WTC11 (cell line): ENCODE measurements at regions not wholly inside any gene's neighbourhood (a gene's known extent, or its start where the extent isn't known, plus 50 kb on each side); places are given as distances from the start of the nearest gene placed in this dataset.

Experiments used
- ATAC-seq: fragments of 200-7000 bp; cut with Tn5 transposase; 2 replicates; pipeline ENCODE4 v1.10.0; 2021; ENCODE audit warnings: mild to moderate bottlenecking, moderate library complexity
- CTCF ChIA-PET: fragments of 300-600 bp; sonication (Branson Sonifier 250); formaldehyde crosslinking; loops from one replicate; lab custom pipeline; 2021; ENCODE audit warnings: antibody characterized with exemption; lab: Charles Lee
- POLR2A ChIA-PET: fragments of 350-600 bp; sonication (Branson Sonifier 250); formaldehyde crosslinking; loops from one replicate; lab custom pipeline; 2021; ENCODE audit warnings: antibody characterized with exemption; lab: Charles Lee
- DNase-seq: peaks from one replicate; pipeline ENCODE4 v3.0.0; 2021; ENCODE audit warnings: low spot score
- H3K27ac Mint-ChIP-seq: 2 replicates; pipeline ENCODE4 v1.8.0; 2021; ENCODE audit warnings: mixed read lengths
- H3K27me3 Mint-ChIP-seq: 2 replicates; pipeline ENCODE4 v1.8.0; 2021; ENCODE audit warnings: low read depth, mild to moderate bottlenecking, moderate library complexity, mixed read lengths
- H3K36me3 Mint-ChIP-seq: 2 replicates; pipeline ENCODE4 v1.8.0; 2021; ENCODE audit warnings: mixed read lengths
- H3K4me1 Mint-ChIP-seq: 2 replicates; pipeline ENCODE4 v1.8.0; 2022; ENCODE audit warnings: mixed read lengths
- H3K4me3 Mint-ChIP-seq: 2 replicates; pipeline ENCODE4 v1.8.0; 2021; ENCODE audit warnings: mild to moderate bottlenecking, moderate library complexity, mixed read lengths
- H3K9me3 Mint-ChIP-seq: 2 replicates; pipeline ENCODE4 v1.8.0; 2021; ENCODE audit warnings: mixed read lengths
- ATF1 ChIP-seq: sonication (generic); formaldehyde crosslinking; IDR thresholded peaks from 2 replicates; pipeline ENCODE4 v1.8.1; 2023; ENCODE audit warnings: mild to moderate bottlenecking, moderate library complexity, missing genetic modification reagents
- ATF3 ChIP-seq: sonication (generic); formaldehyde crosslinking; conservative IDR thresholded peaks from 2 replicates; pipeline ENCODE4 v1.8.1; 2022; ENCODE audit warnings: mild to moderate bottlenecking, missing genetic modification reagents
- CREB1 ChIP-seq: sonication (generic); formaldehyde crosslinking; IDR thresholded peaks from 2 replicates; pipeline ENCODE4 v1.8.0; 2023; ENCODE audit warnings: mild to moderate bottlenecking, missing genetic modification reagents
- ELF4 ChIP-seq: sonication (generic); formaldehyde crosslinking; IDR thresholded peaks from 2 replicates; pipeline ENCODE4 v1.8.1; 2022; ENCODE audit warnings: low read depth, mild to moderate bottlenecking, moderate library complexity, missing genetic modification reagents
- EMX1 ChIP-seq: fragments of 250-450 bp; sonication (Bioruptor Pico); IDR thresholded peaks from 2 replicates; pipeline ENCODE4 v1.8.0; 2021; ENCODE audit warnings: mild to moderate bottlenecking
- ETV6 ChIP-seq: sonication (generic); formaldehyde crosslinking; IDR thresholded peaks from 2 replicates; pipeline ENCODE4 v1.8.1; 2022; ENCODE audit warnings: mild to moderate bottlenecking, missing genetic modification reagents
- FOXK1 ChIP-seq: sonication (generic); formaldehyde crosslinking; IDR thresholded peaks from 2 replicates; pipeline ENCODE4 v1.8.0; 2022; ENCODE audit warnings: mild to moderate bottlenecking, moderate library complexity, missing genetic modification reagents
- GABPB1 ChIP-seq: sonication (generic); formaldehyde crosslinking; IDR thresholded peaks from 2 replicates; pipeline ENCODE4 v1.8.1; 2023; ENCODE audit warnings: mild to moderate bottlenecking, missing genetic modification reagents
- GRHL2 ChIP-seq: fragments of 250-450 bp; sonication (Bioruptor Pico); IDR thresholded peaks from 2 replicates; pipeline ENCODE4 v1.8.0; 2022; ENCODE audit warnings: mild to moderate bottlenecking, moderate library complexity; ENCODE audit not compliant: insufficient replicate concordance, severe bottlenecking
- HMGA2 ChIP-seq: fragments of 250-450 bp; sonication (Bioruptor Pico); IDR thresholded peaks from 2 replicates; pipeline ENCODE4 v1.4.0; 2021; ENCODE audit warnings: mild to moderate bottlenecking, moderate library complexity
- JAZF1 ChIP-seq: fragments of 250-450 bp; sonication (Bioruptor Pico); IDR thresholded peaks from 2 replicates; pipeline ENCODE4 v1.9.0; 2021; ENCODE audit warnings: moderate library complexity, mild to moderate bottlenecking, inconsistent platforms
- KAT7 ChIP-seq: sonication (generic); formaldehyde crosslinking; IDR thresholded peaks from 2 replicates; pipeline ENCODE4 v1.8.1; 2023; ENCODE audit warnings: missing genetic modification reagents, mild to moderate bottlenecking, borderline replicate concordance
- NR2C2 ChIP-seq: sonication (generic); formaldehyde crosslinking; IDR thresholded peaks from 2 replicates; pipeline ENCODE4 v1.8.0; 2022; ENCODE audit warnings: mild to moderate bottlenecking, missing genetic modification reagents
- RELA ChIP-seq: sonication (generic); formaldehyde crosslinking; IDR thresholded peaks from 2 replicates; pipeline ENCODE4 v1.8.1; 2022; ENCODE audit warnings: missing genetic modification reagents, mild to moderate bottlenecking, borderline replicate concordance
- SOX15 ChIP-seq: fragments of 250-450 bp; sonication (Bioruptor Pico); IDR thresholded peaks from 2 replicates; pipeline ENCODE4 v1.9.0; 2021; ENCODE audit warnings: mild to moderate bottlenecking
- SP1 ChIP-seq: sonication (generic); formaldehyde crosslinking; conservative IDR thresholded peaks from 2 replicates; pipeline ENCODE4 v1.8.1; 2022; ENCODE audit warnings: missing genetic modification reagents
- USF1 ChIP-seq: sonication (generic); formaldehyde crosslinking; IDR thresholded peaks from 2 replicates; pipeline ENCODE4 v1.8.0; 2022; ENCODE audit warnings: mild to moderate bottlenecking, missing genetic modification reagents
- ZNF219 ChIP-seq: sonication (generic); formaldehyde crosslinking; IDR thresholded peaks from 2 replicates; pipeline ENCODE4 v1.8.0; 2023; ENCODE audit warnings: missing genetic modification reagents, mild to moderate bottlenecking, borderline replicate concordance
- TF ChIP-seq, protein P1 (sequence below): sonication (generic); formaldehyde crosslinking; IDR thresholded peaks from 2 replicates; pipeline ENCODE4 v1.8.1; 2022; ENCODE audit warnings: low read depth, mild to moderate bottlenecking, moderate library complexity, missing genetic modification reagents, borderline replicate concordance
- TF ChIP-seq, protein P2 (sequence below): sonication (generic); formaldehyde crosslinking; IDR thresholded peaks from 2 replicates; pipeline ENCODE4 v1.8.1; 2023; ENCODE audit warnings: mild to moderate bottlenecking, missing genetic modification reagents
- TF ChIP-seq, protein P3 (sequence below): sonication (generic); formaldehyde crosslinking; IDR thresholded peaks from 2 replicates; pipeline ENCODE4 v1.8.0; 2022; ENCODE audit warnings: mild to moderate bottlenecking, missing genetic modification reagents
- TF ChIP-seq, protein P4 (sequence below): sonication (generic); formaldehyde crosslinking; IDR thresholded peaks from 2 replicates; pipeline ENCODE4 v1.8.1; 2022; ENCODE audit warnings: mild to moderate bottlenecking, moderate library complexity, missing genetic modification reagents

DNA sequence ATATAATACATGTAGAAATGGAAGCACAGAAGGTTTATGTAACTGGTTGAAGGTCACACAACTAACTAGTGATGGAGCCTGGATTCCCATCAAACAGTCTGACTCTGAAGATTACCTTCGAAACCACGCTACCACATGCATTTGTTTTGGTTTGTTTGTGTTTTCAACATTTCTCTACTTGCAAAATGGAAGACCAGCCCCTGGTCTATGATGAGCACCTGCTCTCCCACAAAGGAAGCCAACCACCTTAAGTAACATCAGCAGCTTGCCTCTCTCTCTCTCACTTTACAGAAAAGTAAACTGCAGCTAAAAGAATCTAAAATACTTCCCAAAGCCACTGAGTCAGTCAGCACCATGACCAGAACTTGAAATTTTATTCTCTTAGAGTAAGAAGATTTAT lies 186.9 kb upstream of the TMPO start:
- no peaks in the 10 kb centered on the region for H3K36me3 Mint-ChIP-seq
- DNase-seq (no peak), ATAC-seq (no peak)
- TF ChIP-seq FOXK1 (CRISPR knock-in tag) (no peak), SP1 (CRISPR knock-in tag) (no peak), ELF4 (CRISPR knock-in tag) (no peak)
- no peaks in the 10 kb centered on the region for H3K4me1 Mint-ChIP-seq
- ChIA-PET POLR2A (no interaction called here), CTCF (no interaction called here)
- H3K4me3 Mint-ChIP-seq = no peak overlapping the region
- no peaks in the 10 kb centered on the region for H3K9me3 Mint-ChIP-seq
- H3K27ac Mint-ChIP-seq = no peak overlapping the region
- H3K27me3 Mint-ChIP-seq = no peaks in the 10 kb centered on the region

GRCh38 chr12:98329589-98329988 lies 185.8 kb upstream of the TMPO start:
- H3K36me3 Mint-ChIP-seq = no peaks in the 10 kb centered on the region
- H3K27ac Mint-ChIP-seq = no peak overlapping the region
- TF ChIP-seq KAT7 (CRISPR knock-in tag) (no peak), CREB1 (CRISPR knock-in tag) (no peak), SOX15 (CRISPR knock-in tag) (no peak), ATF1 (no peak), JAZF1 (CRISPR knock-in tag) (no peak), ELF4 (CRISPR knock-in tag) (no peak), GRHL2 (CRISPR knock-in tag) (no peak), ZNF219 (CRISPR knock-in tag) (no peak), ETV6 (CRISPR knock-in tag) (no peak), USF1 (CRISPR knock-in tag) (no peak), RELA (no peak)
- TF ChIP-seq, protein P1, sequence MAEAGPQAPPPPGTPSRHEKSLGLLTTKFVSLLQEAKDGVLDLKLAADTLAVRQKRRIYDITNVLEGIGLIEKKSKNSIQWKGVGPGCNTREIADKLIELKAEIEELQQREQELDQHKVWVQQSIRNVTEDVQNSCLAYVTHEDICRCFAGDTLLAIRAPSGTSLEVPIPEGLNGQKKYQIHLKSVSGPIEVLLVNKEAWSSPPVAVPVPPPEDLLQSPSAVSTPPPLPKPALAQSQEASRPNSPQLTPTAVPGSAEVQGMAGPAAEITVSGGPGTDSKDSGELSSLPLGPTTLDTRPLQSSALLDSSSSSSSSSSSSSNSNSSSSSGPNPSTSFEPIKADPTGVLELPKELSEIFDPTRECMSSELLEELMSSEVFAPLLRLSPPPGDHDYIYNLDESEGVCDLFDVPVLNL (CRISPR knock-in tag) = no peak
- TF ChIP-seq, protein P2, sequence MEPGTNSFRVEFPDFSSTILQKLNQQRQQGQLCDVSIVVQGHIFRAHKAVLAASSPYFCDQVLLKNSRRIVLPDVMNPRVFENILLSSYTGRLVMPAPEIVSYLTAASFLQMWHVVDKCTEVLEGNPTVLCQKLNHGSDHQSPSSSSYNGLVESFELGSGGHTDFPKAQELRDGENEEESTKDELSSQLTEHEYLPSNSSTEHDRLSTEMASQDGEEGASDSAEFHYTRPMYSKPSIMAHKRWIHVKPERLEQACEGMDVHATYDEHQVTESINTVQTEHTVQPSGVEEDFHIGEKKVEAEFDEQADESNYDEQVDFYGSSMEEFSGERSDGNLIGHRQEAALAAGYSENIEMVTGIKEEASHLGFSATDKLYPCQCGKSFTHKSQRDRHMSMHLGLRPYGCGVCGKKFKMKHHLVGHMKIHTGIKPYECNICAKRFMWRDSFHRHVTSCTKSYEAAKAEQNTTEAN (CRISPR knock-in tag) = no peak
- H3K4me1 Mint-ChIP-seq = no peaks in the 10 kb centered on the region
- POLR2A ChIA-PET = no interaction called here
- no peaks in the 10 kb centered on the region for H3K27me3 Mint-ChIP-seq
- CTCF ChIA-PET = no interaction called here
- H3K9me3 Mint-ChIP-seq = no peaks in the 10 kb centered on the region
- no peak overlapping the region for H3K4me3 Mint-ChIP-seq
- no peak for DNase-seq
- ATAC-seq = no peak

DNA sequence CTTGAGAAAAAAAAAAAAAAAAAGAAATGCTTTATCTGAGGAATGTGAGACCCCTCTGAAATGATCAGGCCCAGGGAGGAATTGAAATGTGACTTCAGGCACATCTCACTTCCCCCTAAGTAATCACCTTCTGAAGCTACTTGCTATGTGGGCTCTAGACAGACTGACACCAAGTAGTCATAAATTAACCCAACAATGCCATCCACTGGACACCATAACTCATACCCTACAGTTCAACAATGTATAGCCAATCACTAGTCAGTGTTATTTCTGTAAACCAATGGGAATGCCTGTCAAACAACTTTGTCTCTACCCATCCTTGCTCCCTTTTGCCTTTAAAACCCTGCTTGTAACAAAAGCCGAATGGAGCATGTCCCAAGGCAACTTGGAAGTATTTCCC lies 182.7 kb upstream of the TMPO start:
- ChIA-PET POLR2A (no interaction called here), CTCF (no interaction called here)
- no peak overlapping the region for H3K4me3 Mint-ChIP-seq
- H3K27me3 Mint-ChIP-seq = no peaks in the 10 kb centered on the region
- H3K36me3 Mint-ChIP-seq = no peaks in the 10 kb centered on the region
- ATAC-seq = no peak
- no peaks in the 10 kb centered on the region for H3K4me1 Mint-ChIP-seq
- TF ChIP-seq, protein P3, sequence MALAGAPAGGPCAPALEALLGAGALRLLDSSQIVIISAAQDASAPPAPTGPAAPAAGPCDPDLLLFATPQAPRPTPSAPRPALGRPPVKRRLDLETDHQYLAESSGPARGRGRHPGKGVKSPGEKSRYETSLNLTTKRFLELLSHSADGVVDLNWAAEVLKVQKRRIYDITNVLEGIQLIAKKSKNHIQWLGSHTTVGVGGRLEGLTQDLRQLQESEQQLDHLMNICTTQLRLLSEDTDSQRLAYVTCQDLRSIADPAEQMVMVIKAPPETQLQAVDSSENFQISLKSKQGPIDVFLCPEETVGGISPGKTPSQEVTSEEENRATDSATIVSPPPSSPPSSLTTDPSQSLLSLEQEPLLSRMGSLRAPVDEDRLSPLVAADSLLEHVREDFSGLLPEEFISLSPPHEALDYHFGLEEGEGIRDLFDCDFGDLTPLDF (CRISPR knock-in tag) = no peak
- TF ChIP-seq EMX1 (CRISPR knock-in tag) (no peak), GABPB1 (CRISPR knock-in tag) (no peak), ATF3 (no peak), HMGA2 (CRISPR knock-in tag) (no peak), NR2C2 (CRISPR knock-in tag) (no peak), ATF1 (no peak)
- TF ChIP-seq, protein P4, sequence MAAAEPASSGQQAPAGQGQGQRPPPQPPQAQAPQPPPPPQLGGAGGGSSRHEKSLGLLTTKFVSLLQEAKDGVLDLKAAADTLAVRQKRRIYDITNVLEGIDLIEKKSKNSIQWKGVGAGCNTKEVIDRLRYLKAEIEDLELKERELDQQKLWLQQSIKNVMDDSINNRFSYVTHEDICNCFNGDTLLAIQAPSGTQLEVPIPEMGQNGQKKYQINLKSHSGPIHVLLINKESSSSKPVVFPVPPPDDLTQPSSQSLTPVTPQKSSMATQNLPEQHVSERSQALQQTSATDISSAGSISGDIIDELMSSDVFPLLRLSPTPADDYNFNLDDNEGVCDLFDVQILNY (CRISPR knock-in tag) = no peak
- H3K27ac Mint-ChIP-seq = no peak overlapping the region
- H3K9me3 Mint-ChIP-seq = no peaks in the 10 kb centered on the region
- no peak for DNase-seq
